ENCODE measurements at regions not wholly inside any gene's neighbourhood (a gene's known extent, or its start where the extent isn't known, plus 50 kb on each side); places are given as distances from the start of the nearest gene placed in this dataset.

DNA sequence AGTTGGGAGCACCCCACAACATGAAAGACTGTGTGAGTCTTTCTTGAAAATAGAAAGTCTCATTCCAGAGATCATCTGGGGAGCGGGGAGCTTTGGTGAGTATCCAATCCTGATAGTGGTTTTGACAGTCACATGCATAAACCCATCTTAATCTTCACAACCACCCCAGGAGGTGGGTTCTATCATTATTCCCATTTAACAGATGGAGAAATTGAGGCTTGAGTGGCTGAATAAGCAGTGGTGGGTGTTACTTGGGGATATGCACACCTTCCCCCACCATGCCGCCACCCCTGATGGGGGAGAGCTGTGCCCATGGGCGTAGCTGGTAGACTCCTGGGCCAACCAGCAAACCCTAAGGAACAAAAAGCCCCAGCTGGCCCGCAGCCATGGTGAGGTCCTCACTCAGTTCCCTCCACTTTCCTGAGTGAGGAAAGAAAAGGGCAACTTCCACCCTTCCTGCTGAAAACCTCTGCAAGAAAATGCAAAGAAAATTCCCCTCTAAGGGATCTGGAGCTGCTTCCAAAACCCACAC, 99.8 kb downstream of the SNX5 start (continued):
- no peak for TF ChIP-seq REST (IDR thresholded peaks at IDR 0.05)
- no peak for TF ChIP-seq NPAS2 (CRISPR knock-in tag; IDR thresholded peaks at IDR 0.05; ENCODE audit: borderline replicate concordance)
- TF ChIP-seq CBX8 (IDR thresholded peaks at IDR 0.05), result no peak
- TF ChIP-seq GATA3 (IDR thresholded peaks at IDR 0.05; ENCODE audit: borderline replicate concordance), result no peak
- TF ChIP-seq, protein P1, sequence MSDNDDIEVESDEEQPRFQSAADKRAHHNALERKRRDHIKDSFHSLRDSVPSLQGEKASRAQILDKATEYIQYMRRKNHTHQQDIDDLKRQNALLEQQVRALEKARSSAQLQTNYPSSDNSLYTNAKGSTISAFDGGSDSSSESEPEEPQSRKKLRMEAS (IDR thresholded peaks at IDR 0.05), result no peak
- no peak for TF ChIP-seq CBX2 (IDR thresholded peaks at IDR 0.05; ENCODE audit: borderline replicate concordance, low read depth)
- no peak for TF ChIP-seq HMGXB4 (CRISPR knock-in tag; IDR thresholded peaks at IDR 0.05; ENCODE audit: borderline replicate concordance)
- TF ChIP-seq CHD4 (IDR thresholded peaks at IDR 0.05; ENCODE audit: borderline replicate concordance), result no peak
- TF ChIP-seq RCOR1 (IDR thresholded peaks at IDR 0.05; ENCODE audit: low read depth, low read length), result no peak

DNA sequence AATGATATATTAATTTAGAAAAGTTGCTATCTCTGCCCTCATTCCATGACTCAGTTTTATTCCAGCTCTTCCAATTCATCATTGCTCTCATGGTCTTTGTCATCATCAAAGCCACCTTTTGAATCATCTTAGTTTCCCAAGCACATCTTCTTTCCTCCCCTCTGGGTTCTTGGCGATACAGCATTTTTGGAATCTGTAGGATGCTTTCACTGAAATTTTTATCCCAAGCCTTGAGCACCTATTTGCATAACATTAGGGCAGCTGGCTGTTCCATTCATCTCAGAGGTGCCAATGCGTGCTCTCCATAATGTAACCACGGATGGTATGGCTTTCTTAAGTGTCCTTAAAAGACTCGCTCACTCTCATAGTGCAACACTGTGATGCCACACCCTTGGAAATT, 100.4 kb downstream of the SNX5 start:
- ChIA-PET CTCF (interaction anchor here (1.4 to 1.6 kb wide), 4 partner anchors 30 to 185 kb away, joined by 3 read pairs; no protein-coding TSS in a partner anchor), POLR2A (no interaction called here)
- no peak overlapping the region for H3K4me2 ChIP-seq
- H3K9me3 ChIP-seq, result no peaks in the 10 kb centered on the region
- H3K27ac ChIP-seq, result no peak overlapping the region
- ATAC-seq (no peak), DNase-seq (ENCODE audit: low read depth in 1 of 2, low spot score in 1 of 2) (no peak), FAIRE-seq (no peak)
- TF ChIP-seq JUNB (IDR thresholded peaks at IDR 0.05) (no peak), RFX5 (IDR thresholded peaks at IDR 0.05) (no peak)
- 68% methylated on average over 4 of the region's 4 CpGs for WGBS (ENCODE audit: missing lambda C conversion rate)
- H3K4me1 ChIP-seq, result peaks cover 11% of the 10 kb centered on the region
- no peak overlapping the region for H3K4me3 ChIP-seq

GRCh38 chr20:17867131-17867925, 101.3 kb downstream of the SNX5 start:
- H3K9me3 ChIP-seq, result no peaks in the 10 kb centered on the region
- ChIA-PET CTCF (interaction anchor here (0.8 to 1.8 kb wide), 5 partner anchors 7 to 184 kb away, joined by 3 to 7 read pairs (median 4); no protein-coding TSS in a partner anchor), POLR2A (no interaction called here)
- no peak overlapping the region for H3K4me2 ChIP-seq
- FAIRE-seq (no peak), ATAC-seq (no peak), DNase-seq (ENCODE audit: low read depth in 1 of 2, low spot score in 1 of 2) (no peak)
- 67% methylated on average over 10 of the region's 10 CpGs for WGBS (ENCODE audit: missing lambda C conversion rate)
- H3K4me1 ChIP-seq, result peaks cover 12% of the 10 kb centered on the region
- TF ChIP-seq PBX3 (IDR thresholded peaks at IDR 0.05) (no peak), FOSL2 (IDR thresholded peaks at IDR 0.05) (no peak), FOSL2 (CRISPR knock-in tag; IDR thresholded peaks at IDR 0.05) (no peak), EP300 (IDR thresholded peaks at IDR 0.05) (no peak), RNF2 (IDR thresholded peaks at IDR 0.05; ENCODE audit: borderline replicate concordance, low read depth) (no peak), CBX2 (IDR thresholded peaks at IDR 0.05; ENCODE audit: borderline replicate concordance, low read depth) (no peak), FOSB (CRISPR knock-in tag; IDR thresholded peaks at IDR 0.05) (no peak)
- TF ChIP-seq, protein P2, sequence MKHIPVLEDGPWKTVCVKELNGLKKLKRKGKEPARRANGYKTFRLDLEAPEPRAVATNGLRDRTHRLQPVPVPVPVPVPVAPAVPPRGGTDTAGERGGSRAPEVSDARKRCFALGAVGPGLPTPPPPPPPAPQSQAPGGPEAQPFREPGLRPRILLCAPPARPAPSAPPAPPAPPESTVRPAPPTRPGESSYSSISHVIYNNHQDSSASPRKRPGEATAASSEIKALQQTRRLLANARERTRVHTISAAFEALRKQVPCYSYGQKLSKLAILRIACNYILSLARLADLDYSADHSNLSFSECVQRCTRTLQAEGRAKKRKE (CRISPR knock-in tag; IDR thresholded peaks at IDR 0.05; ENCODE audit: low read depth), result no peak
- H3K4me3 ChIP-seq, result no peak overlapping the region
- no peak overlapping the region for H3K27ac ChIP-seq
